Fibroblast of skin of right biceps (primary cell): ENCODE measurements at regions not wholly inside any gene's neighbourhood (a gene's known extent, or its start where the extent isn't known, plus 50 kb on each side); places are given as distances from the start of the nearest gene placed in this dataset.

Source experiments
- DNase-seq: peaks from one replicate; pipeline ENCODE4 v3.0.0-alpha.2; 2013

DNA sequence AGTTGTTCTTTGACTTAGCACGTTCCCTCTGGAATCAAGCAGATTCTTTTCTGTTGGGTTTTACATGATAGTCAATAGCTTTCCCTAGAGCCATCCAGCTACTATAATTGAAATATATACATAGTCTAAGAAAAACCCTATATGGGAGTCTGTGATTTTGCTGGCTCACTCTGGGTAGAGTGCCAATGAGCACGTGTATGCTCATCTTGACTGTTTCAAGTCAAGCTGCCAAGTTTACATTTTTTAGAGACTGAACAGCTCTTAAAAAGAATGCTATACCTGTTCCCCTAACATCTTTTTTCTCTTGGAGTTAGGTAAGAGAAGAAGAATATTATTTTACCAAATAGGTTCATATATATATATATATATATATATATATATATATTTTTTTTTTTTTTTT, 182.8 kb upstream of the NRIP1 start:
- peak; percentile 4 for DNase-seq

- DNase-seq, result no peak
Measured at GRCh38 chr21:15249285-15249993, 184.6 kb upstream of the NRIP1 start.

- peak; percentile 25 for DNase-seq
Measured at GRCh38 chr21:15250384-15250783, 185.6 kb upstream of the NRIP1 start.

DNA sequence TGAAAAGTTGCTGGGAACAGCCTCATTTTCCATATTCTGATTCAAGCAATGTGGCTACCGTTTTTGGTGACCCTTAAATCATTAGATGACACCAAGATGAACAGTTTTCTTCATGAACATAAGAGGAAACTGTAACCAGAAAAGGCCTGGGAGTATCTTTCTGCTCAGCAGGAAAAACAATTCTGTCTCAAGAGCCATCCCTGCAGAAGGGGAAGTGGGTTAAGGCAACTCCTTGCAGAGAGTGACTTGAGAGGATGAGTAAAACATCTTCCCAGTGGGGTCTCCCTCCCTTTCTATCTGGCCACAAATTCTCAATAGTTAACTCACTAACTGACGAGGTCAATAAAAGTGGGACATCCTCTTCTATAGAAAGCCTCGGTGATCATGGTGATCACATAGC, 187.6 kb upstream of the NRIP1 start:
- no peak for DNase-seq

- DNase-seq, result no peak
Measured at GRCh38 chr21:15254111-15254510, 189.3 kb upstream of the NRIP1 start.

DNA sequence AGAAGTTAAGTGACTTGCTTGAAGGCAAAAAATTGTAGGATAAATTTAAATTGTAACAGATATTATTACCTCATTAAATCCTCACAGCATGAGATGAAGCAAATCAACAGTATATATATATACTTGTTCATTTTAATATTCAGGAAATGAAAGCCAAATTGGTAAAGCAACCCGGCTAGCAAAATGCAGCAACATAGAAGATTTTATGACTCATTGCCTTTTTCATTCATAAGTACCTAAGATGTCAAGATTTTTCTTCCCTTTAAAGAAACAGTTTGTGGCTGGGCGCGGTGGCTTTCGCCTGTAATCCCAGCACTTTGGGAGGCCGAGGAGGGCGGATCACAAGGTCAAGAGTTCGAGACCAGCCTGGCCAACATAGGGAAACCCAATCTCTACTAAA, 190.5 kb upstream of the NRIP1 start:
- no peak for DNase-seq

DNA sequence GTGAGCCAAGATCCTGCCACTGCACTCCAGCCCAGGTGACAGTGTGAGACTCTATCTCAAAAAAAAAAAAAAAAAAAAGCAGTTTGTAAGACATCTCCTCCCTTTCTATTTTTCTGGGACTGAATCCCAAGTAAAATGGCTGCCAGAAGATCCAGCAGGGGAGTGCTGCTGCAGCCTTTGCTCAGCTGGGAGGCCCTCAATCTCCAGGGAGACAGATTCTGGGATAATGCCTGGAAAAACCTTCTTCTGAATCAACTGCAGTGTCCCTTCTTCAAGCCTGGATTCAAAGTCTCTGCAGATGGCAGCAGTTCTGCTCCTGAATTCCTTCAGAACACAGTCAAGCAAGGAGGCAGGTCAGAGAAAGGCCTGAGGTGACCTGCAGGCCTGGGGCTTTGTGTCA, 191.0 kb upstream of the NRIP1 start:
- no peak for DNase-seq

- no peak for DNase-seq
Measured at GRCh38 chr21:15256996-15257395, 192.2 kb upstream of the NRIP1 start.

- no peak for DNase-seq
Measured at GRCh38 chr21:15257646-15258045, 192.8 kb upstream of the NRIP1 start.

DNA sequence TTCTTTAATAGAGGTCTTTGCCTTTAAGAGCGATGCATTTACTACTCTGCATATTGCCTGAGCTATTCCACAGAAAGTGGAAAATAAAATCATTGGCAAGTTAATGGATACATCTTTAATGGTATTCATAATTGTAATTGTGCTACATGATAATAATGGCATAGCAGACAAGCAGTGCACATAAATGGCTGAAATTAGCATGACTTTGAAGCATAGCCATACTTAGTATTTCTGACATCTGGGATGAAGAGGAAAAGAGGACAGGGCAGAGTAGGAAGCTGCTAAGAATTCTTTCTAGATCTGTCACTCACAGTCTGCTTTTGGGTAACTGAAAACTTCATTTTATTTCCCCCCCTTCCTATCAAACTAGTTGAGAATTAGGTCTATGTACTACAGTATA, 195.0 kb upstream of the NRIP1 start:
- DNase-seq, result no peak

DNA sequence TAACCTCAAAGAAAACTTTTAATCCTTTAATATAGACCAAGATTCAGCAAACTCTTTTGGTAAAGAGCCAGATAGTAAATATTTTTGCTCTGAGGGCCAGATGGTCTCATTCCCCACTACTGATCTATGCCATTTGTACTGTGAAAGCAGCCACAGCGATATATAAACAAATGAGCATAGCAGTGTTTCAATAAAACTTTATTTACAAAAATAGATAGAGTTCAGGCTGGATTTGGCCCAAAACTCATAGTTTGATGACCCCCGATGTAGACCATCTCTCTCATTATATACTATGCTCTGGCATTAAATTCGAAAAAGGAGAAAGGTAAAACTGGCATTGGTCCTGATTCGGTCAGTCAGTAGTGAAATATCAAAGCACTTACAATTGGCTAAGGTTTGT, 195.8 kb upstream of the NRIP1 start:
- DNase-seq, result no peak

DNA sequence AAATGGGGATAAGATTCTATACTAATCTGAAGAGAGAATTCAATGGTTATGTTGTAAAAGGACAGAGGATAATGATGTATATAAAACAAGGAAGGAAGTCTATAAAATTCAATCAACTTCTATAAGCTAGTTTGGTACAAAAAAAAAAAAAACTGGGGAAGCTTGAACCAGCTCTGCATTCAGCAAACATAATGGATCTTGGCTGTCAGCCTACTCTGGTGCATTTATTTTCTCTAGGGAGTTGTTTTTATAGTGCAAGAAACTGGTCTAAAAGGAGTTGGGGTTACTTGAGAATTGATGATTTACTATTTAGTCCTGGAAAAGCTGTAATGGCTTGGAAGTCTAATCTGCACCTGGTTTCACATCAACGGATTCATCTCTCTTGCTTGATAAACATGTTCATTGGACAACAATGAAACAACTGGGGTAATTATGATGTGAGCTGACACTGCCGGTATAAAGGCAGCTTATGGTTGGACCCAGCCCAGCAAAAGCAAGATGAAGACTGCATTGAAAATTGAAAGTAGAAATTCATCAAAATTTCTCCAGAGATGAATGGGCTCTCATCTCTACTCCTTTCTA, 199.4 kb upstream of the NRIP1 start:
- no peak for DNase-seq

DNA sequence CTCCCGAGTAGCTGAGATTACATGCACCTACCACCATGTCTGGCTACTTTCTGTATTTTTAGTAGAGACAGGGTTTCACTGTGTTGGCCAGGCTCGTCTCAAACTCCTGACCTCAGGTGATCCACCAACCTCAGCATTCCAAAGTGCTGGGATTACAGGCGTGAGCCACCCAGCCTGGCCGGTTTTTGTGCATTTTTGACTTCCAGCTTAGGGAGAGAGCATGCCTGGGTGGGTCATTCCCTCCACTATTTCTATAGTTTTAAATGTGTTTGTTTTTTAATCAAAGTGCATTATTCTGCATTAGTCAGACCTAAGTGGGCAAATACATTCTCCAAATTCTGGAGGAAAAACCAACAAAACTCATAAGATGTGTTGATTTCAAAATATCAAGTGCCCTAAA, 207.4 kb upstream of the NRIP1 start:
- DNase-seq, result no peak

DNA sequence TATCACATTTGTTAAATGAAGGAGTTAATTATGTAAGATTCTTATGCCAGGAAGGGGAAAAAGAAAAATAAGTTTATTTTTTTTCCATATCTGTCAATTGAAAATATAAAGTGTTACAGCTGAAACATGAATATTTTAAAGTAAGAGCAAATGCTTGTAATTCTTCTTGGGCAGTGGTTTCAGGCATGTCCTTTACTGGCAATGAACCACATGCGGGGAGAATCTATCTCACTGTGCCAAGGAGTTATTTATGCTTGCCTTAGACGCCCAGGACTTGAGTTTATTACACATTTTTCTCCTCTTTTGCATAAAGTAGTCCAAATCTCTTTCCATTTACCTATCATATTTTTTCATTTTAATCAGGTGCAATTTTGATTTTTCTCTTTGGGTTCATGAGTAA, 207.8 kb upstream of the NRIP1 start:
- no peak for DNase-seq

DNA sequence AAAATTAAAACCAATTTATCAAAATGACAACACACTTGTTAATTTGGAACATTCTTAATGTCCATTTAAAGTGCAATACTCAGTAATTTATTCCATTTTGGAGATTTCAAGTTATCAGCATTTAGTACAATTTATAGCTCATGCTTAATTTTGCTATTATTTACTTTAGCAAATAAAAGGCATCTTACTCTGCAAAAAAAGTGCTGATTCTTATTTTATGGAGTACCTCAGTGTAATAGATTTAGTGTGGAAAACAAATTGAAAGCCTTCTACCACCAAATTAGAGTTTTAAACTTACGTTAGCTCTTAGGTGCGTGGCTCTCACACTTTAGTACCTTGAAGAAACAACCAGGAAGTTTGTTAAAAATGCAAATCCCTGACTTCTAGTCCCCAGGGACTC, 208.4 kb upstream of the NRIP1 start:
- DNase-seq, result no peak

DNA sequence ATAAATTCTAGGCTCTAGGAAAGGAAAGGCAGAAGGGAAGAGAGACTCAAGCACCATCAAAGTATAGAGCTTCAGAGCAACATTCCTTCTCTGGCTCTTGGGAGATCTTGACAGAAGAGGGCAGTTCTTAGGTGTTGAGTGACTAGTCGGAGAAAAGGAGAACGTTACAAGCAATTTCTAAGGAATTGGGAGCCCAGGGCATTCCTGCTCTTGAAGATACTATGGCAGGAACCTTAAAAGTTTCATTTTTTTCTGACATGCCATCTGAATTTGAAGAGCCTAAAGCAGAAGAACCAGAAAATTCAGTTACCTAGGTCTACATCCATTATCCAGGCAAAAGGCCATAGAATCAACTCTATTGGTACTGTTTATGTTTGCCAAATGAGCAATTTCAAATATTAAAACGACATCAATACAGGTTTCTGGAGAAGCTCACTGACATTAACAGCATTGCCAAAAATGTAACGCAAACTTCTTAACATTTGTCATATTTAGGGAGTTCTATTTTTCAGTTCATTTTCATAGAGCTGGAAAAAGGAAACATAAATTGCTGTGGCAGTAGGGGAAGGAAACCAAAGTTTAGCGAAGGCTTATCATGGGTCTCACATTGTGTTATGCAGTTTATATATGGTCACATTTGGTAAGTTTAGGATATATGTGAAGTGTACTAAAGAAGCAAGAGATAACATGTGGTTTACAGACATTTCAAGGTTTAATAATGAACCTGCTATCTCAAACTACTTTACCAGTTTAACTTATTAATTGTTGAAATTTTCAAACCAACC, 210.1 kb upstream of the NRIP1 start:
- no peak for DNase-seq

GRCh38 chr21:15275615-15276235, 210.9 kb upstream of the NRIP1 start:
- no peak for DNase-seq

DNA sequence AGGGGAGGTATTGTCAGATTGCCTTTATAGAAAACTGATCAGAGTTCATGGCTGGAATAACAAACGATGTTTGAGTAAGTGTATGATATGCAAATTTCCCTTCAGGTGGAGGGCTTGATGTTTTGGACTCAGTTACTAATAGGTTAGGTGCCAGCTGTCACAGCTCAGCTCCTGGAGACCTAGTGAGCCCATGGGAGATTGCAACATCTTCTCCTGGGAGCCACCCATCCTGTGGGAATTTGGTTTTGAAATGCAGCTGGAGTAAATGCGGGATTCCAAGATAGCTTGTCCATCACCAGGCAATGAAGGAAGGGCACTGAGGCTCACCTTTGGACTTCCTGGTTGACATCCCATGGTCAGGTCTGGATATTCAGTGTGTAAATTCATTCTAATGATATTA, 211.4 kb upstream of the NRIP1 start:
- DNase-seq, result no peak

DNA sequence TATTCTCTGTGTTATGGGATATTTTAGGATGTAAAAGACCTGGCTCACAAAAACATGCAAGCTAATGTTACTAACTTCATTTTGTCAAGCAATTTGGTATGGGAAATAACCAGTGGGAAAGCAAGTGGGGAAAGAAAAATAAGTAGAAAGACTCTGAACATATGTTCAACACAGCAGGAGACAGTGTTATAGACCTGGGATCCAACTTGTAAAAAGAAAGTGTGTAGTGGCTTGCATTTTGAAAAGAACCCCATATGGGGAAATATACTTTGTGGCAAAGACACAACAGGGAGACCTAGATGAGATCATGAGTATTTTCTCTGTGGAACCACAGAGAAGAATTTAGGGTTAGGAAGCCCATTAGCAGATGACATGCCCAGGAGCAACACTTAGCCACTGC, 212.7 kb upstream of the NRIP1 start:
- no peak for DNase-seq

GRCh38 chr21:15278279-15278678, 213.5 kb upstream of the NRIP1 start:
- DNase-seq, result peak; percentile 22

DNA sequence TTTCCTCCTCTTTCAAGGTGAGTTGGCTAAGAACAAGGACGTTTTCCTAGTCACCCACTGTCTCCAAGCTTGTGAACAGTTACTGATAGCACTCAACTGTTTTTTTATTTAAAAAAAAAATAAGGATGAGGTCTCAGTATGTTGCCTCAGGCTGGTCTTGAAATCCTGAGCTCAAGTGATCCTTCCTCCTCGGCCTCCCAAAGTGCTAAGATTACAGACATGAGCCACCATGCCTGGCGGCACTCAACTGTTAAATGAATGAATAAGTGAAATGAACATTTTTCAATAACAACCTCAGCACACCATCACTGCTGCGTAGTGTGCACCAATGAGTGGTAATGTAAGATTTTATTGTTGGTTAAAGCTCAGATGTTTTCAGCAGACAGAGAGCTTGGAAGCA, 214.1 kb upstream of the NRIP1 start:
- no peak for DNase-seq

GRCh38 chr21:15279482-15279881, 214.7 kb upstream of the NRIP1 start:
- peak; percentile 59 for DNase-seq

GRCh38 chr21:15281714-15282113, 216.9 kb upstream of the NRIP1 start:
- DNase-seq, result no peak

DNA sequence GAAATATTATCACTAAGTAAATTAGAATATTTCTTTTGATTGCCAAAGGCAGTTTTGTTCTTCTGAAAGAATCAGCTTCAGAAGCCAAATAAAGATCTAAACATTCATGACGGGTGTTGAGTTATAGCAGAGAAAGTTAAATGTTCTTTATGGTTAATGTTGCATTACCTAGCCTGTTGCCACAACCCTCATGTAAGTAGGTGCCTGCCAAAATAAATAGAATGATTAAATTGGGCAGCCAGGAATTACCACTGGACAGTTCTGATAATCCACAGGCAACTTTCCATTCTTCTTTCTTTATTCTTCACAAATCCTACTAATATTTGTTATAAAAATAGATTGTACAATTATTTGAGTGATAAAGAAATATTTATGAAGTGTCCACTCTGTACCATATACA, 217.9 kb upstream of the NRIP1 start:
- DNase-seq, result no peak
